ENCODE measurements at regions not wholly inside any gene's neighbourhood (a gene's known extent, or its start where the extent isn't known, plus 50 kb on each side); places are given as distances from the start of the nearest gene placed in this dataset.
"Not testable (repeated sequence)": the region's sequence is repeated elsewhere in the genome, so short reads cannot be mapped to it uniquely, and the experiment has no call there.

GRCh38 chr20:55094353-55094861, 619.0 kb downstream of the DOK5 start:
- no peak for ATAC-seq (ENCODE audit: low FRiP score)
- no peak for TF ChIP-seq CTCF (IDR thresholded peaks at IDR 0.05)
- DNase-seq (ENCODE audit: low spot score) = no peak

- ATAC-seq (ENCODE audit: low FRiP score) = no peak
- no peak for DNase-seq (ENCODE audit: low spot score)
- no peak for TF ChIP-seq CTCF (IDR thresholded peaks at IDR 0.05)
Measured at GRCh38 chr20:55090286-55090685, 614.9 kb downstream of the DOK5 start.

DNA sequence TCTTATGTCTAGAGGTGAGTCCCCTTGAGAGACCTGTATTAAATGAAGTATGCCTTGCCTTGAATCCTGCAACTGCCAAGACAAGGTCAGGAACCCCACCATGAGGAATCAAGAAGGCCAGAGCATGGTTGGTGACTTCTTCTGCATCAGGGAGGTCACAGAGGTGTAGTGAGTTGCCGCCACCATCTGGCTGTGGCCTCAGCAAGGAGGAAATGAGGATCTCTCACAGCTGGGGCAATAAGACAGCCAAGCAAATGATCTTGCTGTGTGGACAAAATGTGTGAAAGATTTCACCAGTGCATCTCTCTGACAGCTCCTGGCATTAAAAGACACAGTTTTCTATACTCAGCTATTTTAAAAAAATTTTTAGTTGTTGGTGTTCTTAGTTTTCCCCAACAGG, 611.0 kb downstream of the DOK5 start:
- no peak for DNase-seq (ENCODE audit: low spot score)
- no peak for TF ChIP-seq CTCF (IDR thresholded peaks at IDR 0.05)
- no peak for ATAC-seq (ENCODE audit: low FRiP score)

GRCh38 chr20:55079917-55080316, 604.5 kb downstream of the DOK5 start:
- DNase-seq (ENCODE audit: low spot score) (no peak), ATAC-seq (ENCODE audit: low FRiP score) (no peak)
- TF ChIP-seq CTCF (IDR thresholded peaks at IDR 0.05) = no peak

GRCh38 chr20:55074266-55074840, 599.0 kb downstream of the DOK5 start:
- ATAC-seq (ENCODE audit: low FRiP score) = not testable (repeated sequence)

GRCh38 chr20:55070001-55070400, 594.6 kb downstream of the DOK5 start:
- ATAC-seq (ENCODE audit: low FRiP score) = no peak
- no peak for DNase-seq (ENCODE audit: low spot score)
- no peak for TF ChIP-seq CTCF (IDR thresholded peaks at IDR 0.05)

More at GRCh38 chr20:55074266-55074840, 599.0 kb downstream of the DOK5 start:
- DNase-seq (ENCODE audit: low spot score) = not testable (repeated sequence)

DNA sequence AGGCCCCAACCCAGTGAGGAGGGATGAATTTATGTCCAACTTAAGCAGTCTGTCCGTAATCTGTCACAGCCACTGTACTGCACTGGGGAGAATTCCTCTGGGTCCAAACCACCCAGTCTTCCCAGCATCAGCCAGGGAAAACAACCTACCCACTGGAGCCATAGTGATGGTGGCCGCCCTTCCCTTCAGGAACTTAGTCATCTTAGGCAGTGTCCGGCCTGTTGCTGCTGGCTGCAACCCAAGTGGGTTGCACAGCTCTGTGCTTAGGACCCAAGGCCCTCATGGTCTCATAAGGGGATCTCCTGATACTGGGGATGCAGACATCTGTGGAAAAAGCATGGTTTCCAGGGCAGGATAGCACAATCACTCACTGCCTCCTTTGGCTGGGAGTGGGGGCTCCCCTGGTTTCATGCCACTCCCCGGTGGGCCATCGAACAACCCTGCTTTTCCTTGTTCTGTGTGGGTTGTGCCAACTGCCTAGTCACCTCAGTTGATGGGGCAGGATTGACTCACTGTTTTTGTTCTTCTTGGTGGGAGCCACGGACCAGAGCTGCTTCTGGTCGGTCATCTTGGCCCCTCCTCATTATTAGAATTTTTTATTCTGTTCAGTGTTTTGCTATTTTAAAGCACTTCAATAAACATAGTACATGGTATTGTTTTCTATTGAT, 591.9 kb downstream of the DOK5 start:
- no peak for ATAC-seq (ENCODE audit: low FRiP score)
- TF ChIP-seq CTCF (IDR thresholded peaks at IDR 0.05) = no peak
- no peak for DNase-seq (ENCODE audit: low spot score)

All from omental fat pad (tissue), 3 donors.